ENCODE measurements at regions not wholly inside any gene's neighbourhood (a gene's known extent, or its start where the extent isn't known, plus 50 kb on each side); places are given as distances from the start of the nearest gene placed in this dataset.

DNA sequence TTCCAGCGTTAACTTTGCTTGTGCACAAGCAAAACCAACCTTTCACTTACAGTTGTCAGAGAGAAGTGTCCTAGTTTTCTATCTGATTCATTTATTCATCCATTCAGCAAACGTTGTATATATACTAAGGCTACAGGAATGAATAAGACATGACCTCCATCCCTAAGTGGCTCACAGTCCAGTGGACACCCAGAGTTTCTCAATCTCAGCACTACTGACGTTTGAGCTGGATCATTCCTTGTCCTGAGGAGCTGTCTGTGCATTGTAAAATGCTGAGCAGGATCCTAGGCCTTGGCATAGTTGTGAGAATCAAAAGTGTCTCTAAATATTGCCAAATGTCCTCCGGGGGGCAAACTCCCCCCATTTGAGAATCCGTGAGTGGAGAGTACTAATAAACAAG is 166.7 kb upstream of the PRKCQ start:
- TF ChIP-seq, protein P1, sequence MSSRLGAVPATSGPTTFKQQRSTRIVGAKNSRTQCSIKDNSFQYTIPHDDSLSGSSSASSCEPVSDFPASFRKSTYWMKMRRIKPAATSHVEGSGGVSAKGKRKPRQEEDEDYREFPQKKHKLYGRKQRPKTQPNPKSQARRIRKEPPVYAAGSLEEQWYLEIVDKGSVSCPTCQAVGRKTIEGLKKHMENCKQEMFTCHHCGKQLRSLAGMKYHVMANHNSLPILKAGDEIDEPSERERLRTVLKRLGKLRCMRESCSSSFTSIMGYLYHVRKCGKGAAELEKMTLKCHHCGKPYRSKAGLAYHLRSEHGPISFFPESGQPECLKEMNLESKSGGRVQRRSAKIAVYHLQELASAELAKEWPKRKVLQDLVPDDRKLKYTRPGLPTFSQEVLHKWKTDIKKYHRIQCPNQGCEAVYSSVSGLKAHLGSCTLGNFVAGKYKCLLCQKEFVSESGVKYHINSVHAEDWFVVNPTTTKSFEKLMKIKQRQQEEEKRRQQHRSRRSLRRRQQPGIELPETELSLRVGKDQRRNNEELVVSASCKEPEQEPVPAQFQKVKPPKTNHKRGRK (CRISPR knock-in tag; IDR thresholded peaks at IDR 0.05; ENCODE audit: borderline replicate concordance), result no peak
- TF ChIP-seq MLX (CRISPR knock-in tag; IDR thresholded peaks at IDR 0.05) (no peak), ESRRA (CRISPR knock-in tag; IDR thresholded peaks at IDR 0.05; ENCODE audit: borderline replicate concordance) (no peak), USF1 (CRISPR knock-in tag; IDR thresholded peaks at IDR 0.05) (no peak), KAT7 (CRISPR knock-in tag; IDR thresholded peaks at IDR 0.05; ENCODE audit: borderline replicate concordance) (no peak), ZNF671 (CRISPR knock-in tag; IDR thresholded peaks at IDR 0.05) (no peak), USF2 (CRISPR knock-in tag; IDR thresholded peaks at IDR 0.05) (no peak), ZNF232 (CRISPR knock-in tag; IDR thresholded peaks at IDR 0.05) (no peak), NFYB (CRISPR knock-in tag; conservative IDR thresholded peaks at IDR 0.05; ENCODE audit: low read depth) (no peak)
- TF ChIP-seq, protein P2, sequence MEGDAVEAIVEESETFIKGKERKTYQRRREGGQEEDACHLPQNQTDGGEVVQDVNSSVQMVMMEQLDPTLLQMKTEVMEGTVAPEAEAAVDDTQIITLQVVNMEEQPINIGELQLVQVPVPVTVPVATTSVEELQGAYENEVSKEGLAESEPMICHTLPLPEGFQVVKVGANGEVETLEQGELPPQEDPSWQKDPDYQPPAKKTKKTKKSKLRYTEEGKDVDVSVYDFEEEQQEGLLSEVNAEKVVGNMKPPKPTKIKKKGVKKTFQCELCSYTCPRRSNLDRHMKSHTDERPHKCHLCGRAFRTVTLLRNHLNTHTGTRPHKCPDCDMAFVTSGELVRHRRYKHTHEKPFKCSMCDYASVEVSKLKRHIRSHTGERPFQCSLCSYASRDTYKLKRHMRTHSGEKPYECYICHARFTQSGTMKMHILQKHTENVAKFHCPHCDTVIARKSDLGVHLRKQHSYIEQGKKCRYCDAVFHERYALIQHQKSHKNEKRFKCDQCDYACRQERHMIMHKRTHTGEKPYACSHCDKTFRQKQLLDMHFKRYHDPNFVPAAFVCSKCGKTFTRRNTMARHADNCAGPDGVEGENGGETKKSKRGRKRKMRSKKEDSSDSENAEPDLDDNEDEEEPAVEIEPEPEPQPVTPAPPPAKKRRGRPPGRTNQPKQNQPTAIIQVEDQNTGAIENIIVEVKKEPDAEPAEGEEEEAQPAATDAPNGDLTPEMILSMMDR (IDR thresholded peaks at IDR 0.05), result no peak
